HepG2 (cell line): ENCODE measurements at regions not wholly inside any gene's neighbourhood (a gene's known extent, or its start where the extent isn't known, plus 50 kb on each side); places are given as distances from the start of the nearest gene placed in this dataset.

Source experiments
- ATAC-seq: fragments of 200-7000 bp; cut with Tn5 transposase; 3 replicates; pipeline ENCODE4 v1.9.1; 2020; ENCODE audit warnings: mild to moderate bottlenecking, moderate library complexity
- BruUV-seq: library from RNA; stranded (reverse); fragments of 400-500 nt; replicated peaks from 2 replicates; lab custom pipeline; 2021; lab: Mats Ljungman, UMichigan
- CTCF ChIA-PET: fragments of 300-600 bp; formaldehyde crosslinking; extraction: SDS; loops from one replicate; lab custom pipeline; 2021; ENCODE audit warnings: low total read pairs, inconsistent platforms, low intra/inter-chr PET ratio; lab: Yijun Ruan, JAX
- POLR2A ChIA-PET: fragments of 350-600 bp; sonication (Branson Sonifier 250); formaldehyde crosslinking; loops from one replicate; lab custom pipeline; 2020; ENCODE audit warnings: antibody characterized with exemption, inconsistent platforms; lab: Yijun Ruan, JAX
- DNase-seq: peaks from one replicate; pipeline ENCODE4 v3.0.0-alpha.2; 2015; ENCODE audit warnings: low spot score
- FAIRE-seq: peaks from 3 replicates; lab custom pipeline; 2011; peaks lifted over from hg19 to GRCh38; lab: Jason Lieb, UNC
- H2AFZ ChIP-seq: one replicate; pipeline ENCODE4 v1.6.1; 2011; ENCODE audit warnings: low read length, inconsistent platforms
- H3K27ac ChIP-seq: fragments of 300-600 bp; 3 replicates; pipeline ENCODE4 v1.8.0; 2011; ENCODE audit warnings: mixed run types, mild to moderate bottlenecking, mixed read lengths, low read length, inconsistent platforms; ENCODE audit not compliant: insufficient read depth; ENCODE audit errors: extremely low read length
- H3K27me3 ChIP-seq, 2 experiments: fragments of 200-600 bp in 1 of 2; 2 replicates in 1 of 2; 3 replicates in 1 of 2; pipeline versions ENCODE4 v1.6.0 to v1.8.0; 2011; ENCODE audit warnings: low read length in 2 of 2, mild to moderate bottlenecking in 2 of 2, moderate library complexity in 2 of 2, inconsistent platforms in 1 of 2; ENCODE audit not compliant: insufficient read depth in 2 of 2, control insufficient read depth in 1 of 2
- H3K36me3 ChIP-seq, 2 experiments: fragments of 200-600 bp in 1 of 2; replicated peaks in 1 of 2; 2 replicates in 1 of 2; 3 replicates in 1 of 2; pipeline versions ENCODE4 v1.5.1 to v1.8.0; 2011; ENCODE audit warnings: low read length in 2 of 2, inconsistent platforms in 1 of 2; ENCODE audit not compliant: insufficient read depth in 2 of 2, control insufficient read depth in 1 of 2
- H3K4me1 ChIP-seq: 2 replicates; pipeline ENCODE4 v1.5.1; 2012; ENCODE audit warnings: low read length, inconsistent platforms; ENCODE audit not compliant: insufficient read depth
- H3K4me2 ChIP-seq: 2 replicates; pipeline ENCODE4 v1.6.0; 2011; ENCODE audit warnings: low read depth, low read length, inconsistent platforms
- H3K4me3 ChIP-seq, 3 experiments: fragments of 200-600 bp in 1 of 3; sonication (generic), shearing (Covaris generic) in 1 of 3; replicated peaks in 1 of 3; 2 replicates each; pipeline ENCODE4 v1.5.1; 2011 to 2016; ENCODE audit warnings: low read length in 3 of 3, inconsistent platforms in 2 of 3, low read depth in 2 of 3, mild to moderate bottlenecking in 2 of 3, control low read depth in 1 of 3, mixed read lengths in 1 of 3; ENCODE audit not compliant: insufficient read depth in 1 of 3
- H3K79me2 ChIP-seq: one replicate; pipeline ENCODE4 v1.6.1; 2011; ENCODE audit warnings: low read length, inconsistent platforms; ENCODE audit not compliant: insufficient read depth
- H3K9ac ChIP-seq: 2 replicates; pipeline ENCODE4 v1.6.0; 2011; ENCODE audit warnings: mild to moderate bottlenecking, low read depth, low read length, inconsistent platforms; ENCODE audit not compliant: insufficient read depth
- H3K9me3 ChIP-seq: 2 replicates; pipeline ENCODE4 v1.5.1; 2012; ENCODE audit warnings: mild to moderate bottlenecking, low read length
- H4K20me1 ChIP-seq: 2 replicates; pipeline ENCODE4 v1.6.0; 2011; ENCODE audit warnings: inconsistent platforms, mild to moderate bottlenecking, low read length, moderate library complexity; ENCODE audit not compliant: insufficient read depth
- DPF2 ChIP-seq: sonication (generic); formaldehyde crosslinking; IDR thresholded peaks from 2 replicates; pipeline ENCODE4 v1.4.0; 2020; ENCODE audit warnings: mild to moderate bottlenecking, low read depth, missing genetic modification reagents, borderline replicate concordance
- FOXO1 ChIP-seq: sonication (generic); formaldehyde crosslinking; IDR thresholded peaks from 2 replicates; pipeline ENCODE4 v1.4.0; 2020; ENCODE audit warnings: missing genetic modification reagents
- FOXO4 ChIP-seq: sonication (generic); formaldehyde crosslinking; conservative IDR thresholded peaks from 2 replicates; pipeline ENCODE4 v1.8.1; 2023; ENCODE audit warnings: missing genetic modification reagents
- HDAC2 ChIP-seq: sonication (generic); formaldehyde crosslinking; IDR thresholded peaks from 2 replicates; pipeline ENCODE4 v1.4.0; 2020; ENCODE audit warnings: missing genetic modification reagents
- NFE2 ChIP-seq: sonication (generic); formaldehyde crosslinking; IDR thresholded peaks from 2 replicates; pipeline ENCODE4 v1.4.0; 2020; ENCODE audit warnings: missing genetic modification reagents
- NFYB ChIP-seq: sonication (generic); formaldehyde crosslinking; IDR thresholded peaks from 2 replicates; pipeline ENCODE4 v1.4.0; 2020; ENCODE audit warnings: missing genetic modification reagents
- NR3C1 ChIP-seq: sonication (generic); formaldehyde crosslinking; IDR thresholded peaks from 2 replicates; pipeline ENCODE4 v1.4.0; 2020; ENCODE audit warnings: missing genetic modification reagents
- PBX3 ChIP-seq: sonication (generic); formaldehyde crosslinking; IDR thresholded peaks from 2 replicates; pipeline ENCODE4 v1.8.1; 2023; ENCODE audit warnings: missing genetic modification reagents, inconsistent platforms, borderline replicate concordance
- SIX1 ChIP-seq: sonication (generic); formaldehyde crosslinking; IDR thresholded peaks from 2 replicates; pipeline ENCODE4 v1.4.0; 2020; ENCODE audit warnings: missing genetic modification reagents, borderline replicate concordance
- SKIL ChIP-seq: sonication (generic); formaldehyde crosslinking; IDR thresholded peaks from 2 replicates; pipeline ENCODE4 v1.8.0; 2022; ENCODE audit warnings: missing genetic modification reagents, mild to moderate bottlenecking, moderate library complexity, borderline replicate concordance
- SMARCE1 ChIP-seq: fragments of 450-650 bp; IDR thresholded peaks from 2 replicates; pipeline ENCODE4 v1.6.1; 2017; ENCODE audit warnings: borderline replicate concordance
- YEATS4 ChIP-seq: sonication (generic); formaldehyde crosslinking; IDR thresholded peaks from 2 replicates; pipeline ENCODE4 v1.4.0; 2020; ENCODE audit warnings: missing genetic modification reagents, borderline replicate concordance
- ZFP82 ChIP-seq: sonication (generic); formaldehyde crosslinking; IDR thresholded peaks from 2 replicates; pipeline ENCODE4 v1.5.1; 2020; ENCODE audit warnings: mild to moderate bottlenecking, missing genetic modification reagents, borderline replicate concordance
- ZNF12 ChIP-seq: sonication (generic); formaldehyde crosslinking; IDR thresholded peaks from 2 replicates; pipeline ENCODE4 v1.5.0; 2020; ENCODE audit warnings: missing genetic modification reagents
- ZNF354B ChIP-seq: sonication (generic); formaldehyde crosslinking; IDR thresholded peaks from 2 replicates; pipeline ENCODE4 v1.8.0; 2022; ENCODE audit warnings: mild to moderate bottlenecking, missing genetic modification reagents
- ZNF576 ChIP-seq: sonication (generic); formaldehyde crosslinking; IDR thresholded peaks from 2 replicates; pipeline ENCODE4 v1.4.0; 2020; ENCODE audit warnings: mild to moderate bottlenecking, missing genetic modification reagents
- WGBS: methylation state at CpG from one replicate; pipeline ENCODE4 v1.1.6; 2017; ENCODE audit warnings: low lambda C conversion rate; 5-methylcytosine and 5-hydroxymethylcytosine counted together
- in situ Hi-C: cut with HindIII; loops from 2 replicates; pipeline ENCODE4 v1.10.0; 2017; ENCODE audit warnings: low pct_unique_long_range_greater_than_20kb; ENCODE audit not compliant: extremely low pct_ligation_motif_present
- intact Hi-C: fragments of 100-400 bp; cut with micrococcal nuclease; formaldehyde crosslinking; loops from one replicate; pipeline ENCODE4 v1.10.0; 2022; ENCODE audit not compliant: unreplicated experiment

DNA sequence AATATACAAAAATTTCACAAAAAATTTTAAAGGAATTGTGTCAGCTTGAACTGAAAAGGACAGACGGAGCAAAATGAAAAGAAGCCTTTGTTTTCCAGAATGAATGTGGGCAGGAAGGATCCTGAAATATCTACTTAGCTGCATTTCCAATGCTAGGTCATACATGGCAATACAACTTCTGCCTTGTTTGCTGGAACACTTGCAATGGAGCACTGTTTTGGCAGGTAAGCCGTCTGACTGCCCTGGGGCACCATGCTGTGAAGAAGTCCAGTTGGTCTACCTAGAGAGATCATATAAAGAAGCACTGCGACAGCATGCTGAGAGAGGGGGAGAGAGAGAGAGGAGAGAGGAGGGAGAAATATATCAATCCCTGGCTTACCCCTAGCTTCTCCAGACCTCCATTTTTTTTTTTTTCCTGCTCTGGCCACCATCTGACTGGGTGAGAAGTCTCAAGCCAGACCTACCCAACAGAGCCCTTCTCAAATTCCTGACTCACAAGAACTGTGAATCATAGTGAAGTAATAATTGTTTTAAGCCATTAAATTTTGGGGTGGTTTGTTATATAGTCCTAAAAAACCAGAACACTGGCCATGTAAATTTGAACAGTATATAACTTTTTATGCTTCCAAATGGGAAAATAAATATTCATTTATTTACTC is 97.1 kb upstream of the PRICKLE1 start:
- no peak overlapping the region for H2AFZ ChIP-seq
- H3K27me3 ChIP-seq, result no peaks in the 10 kb centered on the region
- H3K79me2 ChIP-seq, result no peaks in the 10 kb centered on the region
- no peak for DNase-seq
- TF ChIP-seq HDAC2 (CRISPR knock-in tag) (no peak), NFYB (CRISPR knock-in tag) (no peak), NFE2 (no peak), ZFP82 (CRISPR knock-in tag) (no peak), ZNF12 (CRISPR knock-in tag) (no peak), SMARCE1 (no peak), ZNF354B (CRISPR knock-in tag) (no peak), NR3C1 (CRISPR knock-in tag) (no peak), ZNF576 (no peak), SKIL (CRISPR knock-in tag) (no peak), SIX1 (no peak), FOXO1 (CRISPR knock-in tag) (no peak), YEATS4 (CRISPR knock-in tag) (no peak), DPF2 (CRISPR knock-in tag) (no peak), FOXO4 (no peak), PBX3 (CRISPR knock-in tag) (no peak)
- TF ChIP-seq, all 625 proteins: peak for 0
- no TSS peak for BruUV-seq
- in situ Hi-C loops (no loop called here), intact Hi-C loops (no loop called here)
- H3K27ac ChIP-seq, result no peak overlapping the region
- no peak for FAIRE-seq
- ChIA-PET CTCF (no interaction called here), POLR2A (no interaction called here)
- H3K9me3 ChIP-seq, result no peaks in the 10 kb centered on the region
- H3K36me3 ChIP-seq, result no peaks in the 10 kb centered on the region
- WGBS, result 4% methylated on average over 3 of the region's 3 CpGs
- H3K4me2 ChIP-seq, result no peak overlapping the region
- no peaks in the 10 kb centered on the region for H3K4me1 ChIP-seq
- no peaks in the 10 kb centered on the region for H4K20me1 ChIP-seq
- no peak for ATAC-seq
- no peak overlapping the region for H3K4me3 ChIP-seq
- no peak overlapping the region for H3K9ac ChIP-seq
